Effector memory CD4-positive, alpha-beta T cell (primary cell): ENCODE measurements at regions not wholly inside any gene's neighbourhood (a gene's known extent, or its start where the extent isn't known, plus 50 kb on each side); places are given as distances from the start of the nearest gene placed in this dataset.

Experiments
- DNase-seq, 3 donors: peaks; one replicate each; pipeline ENCODE4 v3.0.0-alpha.2; 2020
- H3K27ac ChIP-seq: 2 replicates; pipeline ENCODE4 v1.7.0; 2013; ENCODE audit warnings: mild to moderate bottlenecking, low read length, moderate library complexity; ENCODE audit not compliant: insufficient read depth, poor library complexity, severe bottlenecking
- H3K27me3 ChIP-seq: replicated peaks from 2 replicates; pipeline ENCODE4 v1.7.0; 2013; ENCODE audit warnings: mild to moderate bottlenecking, low read length; ENCODE audit not compliant: insufficient read depth, control insufficient read depth, poor library complexity, severe bottlenecking
- H3K36me3 ChIP-seq: 2 replicates; pipeline ENCODE4 v1.7.0; 2013; ENCODE audit warnings: mild to moderate bottlenecking, low read length, moderate library complexity; ENCODE audit not compliant: control insufficient read depth, insufficient read depth
- H3K4me1 ChIP-seq: 2 replicates; pipeline ENCODE4 v1.7.0; 2013; ENCODE audit warnings: low read length, mild to moderate bottlenecking; ENCODE audit not compliant: control insufficient read depth, insufficient read depth, poor library complexity, severe bottlenecking
- H3K4me3 ChIP-seq: 2 replicates; pipeline ENCODE4 v1.7.0; 2013; ENCODE audit warnings: low read length, low read depth, mild to moderate bottlenecking; ENCODE audit not compliant: insufficient read depth, poor library complexity, severe bottlenecking
- H3K9me3 ChIP-seq: 2 replicates; pipeline ENCODE4 v1.7.0; 2013; ENCODE audit warnings: mild to moderate bottlenecking, low read length, moderate library complexity; ENCODE audit not compliant: control insufficient read depth

DNA sequence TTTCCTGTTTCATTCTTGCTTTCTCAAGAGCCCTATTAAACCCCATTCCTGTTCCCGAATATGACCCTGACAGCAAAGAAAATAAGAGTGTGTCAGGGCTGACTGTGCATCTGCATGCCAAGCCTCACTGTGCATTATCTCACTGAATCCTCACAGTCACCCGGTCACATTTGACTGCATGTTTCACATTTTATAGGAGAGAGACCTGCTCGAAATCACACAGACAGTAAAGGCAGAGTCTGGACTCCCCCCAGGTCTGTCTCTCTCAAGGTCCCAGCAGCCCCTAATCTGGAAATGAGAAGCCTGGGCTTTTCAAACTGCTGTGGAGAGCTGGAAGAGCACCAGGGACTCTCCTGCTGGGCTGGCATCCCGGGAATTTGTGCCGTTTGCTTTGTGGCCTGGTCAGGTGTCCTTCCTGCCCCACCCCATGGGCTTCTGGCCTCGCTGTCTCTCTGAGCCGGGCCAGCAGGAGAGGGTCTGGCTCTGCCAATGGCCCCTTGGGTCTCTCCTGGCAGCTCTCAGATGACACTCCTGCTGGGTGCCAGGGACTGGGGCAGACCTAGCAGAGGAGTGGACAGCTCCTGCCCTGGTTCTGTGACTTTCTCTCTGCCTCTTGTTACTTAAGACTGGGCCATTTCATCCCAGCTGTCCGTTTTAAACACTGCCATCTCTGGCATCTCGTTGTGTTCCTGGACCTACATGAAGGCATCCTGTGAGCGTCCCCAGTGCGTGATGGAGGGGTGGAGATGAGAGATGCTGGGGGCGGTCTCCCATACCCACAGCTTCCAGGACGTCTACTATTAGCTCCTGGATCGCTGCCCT is 173.6 kb downstream of the ARHGAP12 start:
- Histone ChIP-seq H3K27me3 (no peaks in the 10 kb centered on the region), H3K9me3 (no peaks in the 10 kb centered on the region), H3K4me3 (no peak overlapping the region), H3K27ac (no peak overlapping the region), H3K4me1 (no peaks in the 10 kb centered on the region), H3K36me3 (no peaks in the 10 kb centered on the region)
- no peak for DNase-seq

DNA sequence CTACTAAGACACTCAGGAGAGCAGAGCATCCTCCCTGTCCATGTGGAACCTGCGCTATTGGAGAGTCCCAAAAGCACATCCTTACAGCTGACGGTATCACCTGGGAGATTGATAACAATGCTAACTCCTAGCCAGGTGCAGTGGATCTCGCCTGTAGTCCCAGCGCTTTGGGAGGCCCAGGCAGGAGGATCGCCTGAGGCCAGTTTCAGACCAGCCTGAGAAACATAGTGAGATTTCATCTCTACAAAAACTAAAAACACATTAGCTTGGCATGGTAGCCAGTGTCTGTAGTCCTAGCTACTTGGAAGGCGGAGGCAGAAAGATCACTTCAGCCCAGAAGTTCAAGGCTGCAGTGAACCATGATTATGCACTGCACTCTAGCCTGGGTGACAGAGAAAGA is 174.9 kb downstream of the ARHGAP12 start:
- no peaks in the 10 kb centered on the region for H3K9me3 ChIP-seq
- no peaks in the 10 kb centered on the region for H3K36me3 ChIP-seq
- H3K4me1 ChIP-seq = no peaks in the 10 kb centered on the region
- H3K4me3 ChIP-seq = no peak overlapping the region
- no peak for DNase-seq
- no peaks in the 10 kb centered on the region for H3K27me3 ChIP-seq
- H3K27ac ChIP-seq = no peak overlapping the region

DNA sequence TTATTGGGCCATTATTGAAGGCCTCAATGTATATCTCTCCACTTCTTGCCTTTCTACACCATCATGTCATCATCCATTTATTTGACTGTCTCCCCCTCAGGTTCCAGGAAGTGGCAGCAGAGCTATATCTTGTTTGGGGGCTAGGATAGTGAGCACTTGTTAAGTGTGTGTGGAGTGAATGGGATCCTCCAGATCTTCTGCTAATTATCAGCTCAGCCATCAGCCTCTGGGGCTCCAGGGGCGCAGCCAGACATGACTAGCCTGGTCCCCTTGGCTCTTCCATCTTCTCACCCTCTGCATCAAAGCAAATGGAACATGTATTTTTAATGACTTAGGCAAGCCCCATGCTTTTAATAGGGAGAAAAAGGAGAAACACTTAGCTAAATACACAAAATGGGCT is 176.5 kb downstream of the ARHGAP12 start:
- no peak for DNase-seq
- no peak overlapping the region for H3K4me3 ChIP-seq
- H3K27ac ChIP-seq = no peak overlapping the region
- H3K9me3 ChIP-seq = no peaks in the 10 kb centered on the region
- no peaks in the 10 kb centered on the region for H3K36me3 ChIP-seq
- no peaks in the 10 kb centered on the region for H3K27me3 ChIP-seq
- no peaks in the 10 kb centered on the region for H3K4me1 ChIP-seq

DNA sequence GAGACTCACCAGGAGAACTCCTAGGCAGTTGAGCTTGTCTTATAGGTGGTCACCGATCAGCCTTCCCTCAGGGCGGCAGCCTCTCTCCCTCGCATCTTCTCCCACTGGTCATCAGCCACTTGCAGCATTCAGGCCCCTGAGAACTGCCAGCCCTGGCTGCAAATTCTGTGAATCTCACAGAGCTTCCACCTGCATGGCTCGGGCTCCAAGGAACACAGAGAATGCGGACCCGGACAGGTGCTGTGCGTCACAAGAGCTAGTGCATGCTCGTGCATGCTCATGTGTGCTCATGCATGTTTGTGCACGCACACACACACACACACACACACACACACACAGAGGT is 176.9 kb downstream of the ARHGAP12 start:
- Histone ChIP-seq H3K36me3 (no peaks in the 10 kb centered on the region), H3K4me3 (no peak overlapping the region), H3K27me3 (no peaks in the 10 kb centered on the region), H3K9me3 (no peaks in the 10 kb centered on the region), H3K27ac (no peak overlapping the region), H3K4me1 (no peaks in the 10 kb centered on the region)
- no peak for DNase-seq

DNA sequence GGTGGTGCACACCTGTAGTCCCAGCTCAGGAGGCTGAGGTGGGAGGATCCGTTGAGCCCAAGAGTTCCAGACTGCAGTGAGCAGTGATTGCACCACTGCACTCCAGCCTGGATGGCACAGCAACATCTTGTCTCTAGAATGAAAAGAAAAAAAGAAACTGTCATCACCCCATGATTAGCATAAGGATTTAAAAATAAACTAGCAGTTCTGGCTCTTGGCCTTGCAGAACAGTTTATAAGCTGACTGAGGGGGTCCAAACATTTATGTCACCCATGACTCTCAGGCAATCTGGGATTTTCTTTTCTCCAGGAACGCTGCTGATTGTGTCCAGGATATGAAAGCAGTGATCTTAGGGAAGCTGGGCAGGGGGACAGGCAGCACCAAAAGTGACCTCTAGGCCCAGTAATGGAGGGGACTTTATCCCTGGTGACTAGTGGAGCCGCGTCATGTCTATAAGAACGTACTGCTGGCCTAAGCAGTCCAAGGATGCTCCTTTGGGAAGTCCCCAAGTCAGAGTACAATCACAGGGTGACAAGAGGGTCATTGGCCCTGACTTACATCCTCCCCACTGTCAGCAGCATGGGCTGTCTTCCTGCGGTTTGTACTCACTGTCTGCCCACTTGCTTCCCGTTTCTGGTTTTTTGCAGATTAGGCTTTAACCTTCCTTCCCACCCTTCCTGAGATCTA is 177.4 kb downstream of the ARHGAP12 start:
- Histone ChIP-seq H3K4me1 (no peaks in the 10 kb centered on the region), H3K27me3 (no peaks in the 10 kb centered on the region), H3K27ac (no peak overlapping the region), H3K9me3 (no peaks in the 10 kb centered on the region), H3K36me3 (no peaks in the 10 kb centered on the region), H3K4me3 (no peak overlapping the region)
- DNase-seq = no peak

DNA sequence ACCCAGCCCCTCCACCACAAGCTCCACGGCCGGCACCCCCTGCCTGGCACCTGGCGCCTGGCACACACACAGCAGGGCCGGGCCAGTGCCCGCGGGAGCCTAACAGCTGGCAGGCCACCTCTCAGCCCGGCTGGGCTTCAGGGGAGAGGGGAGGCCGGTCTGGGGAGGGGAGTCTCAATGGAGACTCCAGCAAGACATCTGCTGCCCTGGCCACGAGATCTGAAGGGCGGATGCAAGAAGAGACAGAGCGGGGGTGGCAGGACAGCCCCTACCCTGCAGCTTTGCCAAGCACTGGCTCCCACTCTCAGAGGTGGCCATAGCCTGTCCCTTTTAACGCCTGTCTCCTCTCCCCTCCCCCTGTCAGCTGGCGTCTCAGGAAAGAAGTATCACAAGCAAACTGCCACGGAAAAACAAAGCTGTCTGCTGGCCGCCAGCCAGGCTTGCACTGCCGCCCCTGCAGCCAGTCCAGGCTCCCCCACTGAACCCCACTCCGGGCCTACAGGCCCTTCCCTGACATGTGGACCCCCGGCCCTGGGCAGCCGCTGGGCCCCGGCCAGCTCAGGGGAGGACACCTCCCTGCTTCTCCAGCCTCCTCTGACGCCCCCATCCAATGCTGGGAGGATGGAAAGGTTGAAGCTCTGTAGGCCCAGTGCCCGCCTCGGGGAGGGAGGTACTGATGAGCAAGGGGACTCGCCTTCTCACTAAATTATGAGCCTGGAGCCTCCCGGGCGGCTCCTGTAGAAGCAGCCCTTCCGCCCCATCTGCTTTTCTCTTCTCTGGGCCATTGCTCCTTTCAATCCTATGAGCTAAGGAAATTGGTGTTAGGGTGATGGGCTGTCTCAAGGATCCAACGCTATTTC is 178.4 kb downstream of the ARHGAP12 start:
- H3K27me3 ChIP-seq = no peaks in the 10 kb centered on the region
- H3K9me3 ChIP-seq = no peaks in the 10 kb centered on the region
- no peak for DNase-seq
- no peak overlapping the region for H3K4me3 ChIP-seq
- H3K4me1 ChIP-seq = peaks cover 5% of the 10 kb centered on the region
- no peaks in the 10 kb centered on the region for H3K36me3 ChIP-seq
- no peak overlapping the region for H3K27ac ChIP-seq

DNA sequence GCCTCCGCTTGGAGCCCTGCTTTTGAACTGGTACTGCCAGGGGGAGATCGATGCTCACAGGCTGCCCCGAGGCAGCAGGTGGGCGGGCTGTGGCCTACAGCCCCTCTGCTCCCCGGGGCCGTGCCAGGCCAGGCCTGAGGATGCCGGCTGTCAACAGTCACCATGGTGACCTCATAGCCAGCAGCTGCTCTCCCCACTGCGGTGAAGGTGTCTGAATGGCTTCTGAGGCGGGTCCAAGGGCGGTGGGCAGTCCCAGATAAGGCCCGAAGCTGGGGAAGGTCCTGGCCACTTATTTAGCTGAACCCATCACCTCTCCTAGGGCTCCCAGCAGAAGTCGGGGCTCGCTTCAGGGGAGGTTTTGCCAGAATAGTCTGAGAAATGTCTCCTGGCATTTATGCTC is 179.3 kb downstream of the ARHGAP12 start:
- H3K4me3 ChIP-seq = no peak overlapping the region
- no peak overlapping the region for H3K27ac ChIP-seq

DNA sequence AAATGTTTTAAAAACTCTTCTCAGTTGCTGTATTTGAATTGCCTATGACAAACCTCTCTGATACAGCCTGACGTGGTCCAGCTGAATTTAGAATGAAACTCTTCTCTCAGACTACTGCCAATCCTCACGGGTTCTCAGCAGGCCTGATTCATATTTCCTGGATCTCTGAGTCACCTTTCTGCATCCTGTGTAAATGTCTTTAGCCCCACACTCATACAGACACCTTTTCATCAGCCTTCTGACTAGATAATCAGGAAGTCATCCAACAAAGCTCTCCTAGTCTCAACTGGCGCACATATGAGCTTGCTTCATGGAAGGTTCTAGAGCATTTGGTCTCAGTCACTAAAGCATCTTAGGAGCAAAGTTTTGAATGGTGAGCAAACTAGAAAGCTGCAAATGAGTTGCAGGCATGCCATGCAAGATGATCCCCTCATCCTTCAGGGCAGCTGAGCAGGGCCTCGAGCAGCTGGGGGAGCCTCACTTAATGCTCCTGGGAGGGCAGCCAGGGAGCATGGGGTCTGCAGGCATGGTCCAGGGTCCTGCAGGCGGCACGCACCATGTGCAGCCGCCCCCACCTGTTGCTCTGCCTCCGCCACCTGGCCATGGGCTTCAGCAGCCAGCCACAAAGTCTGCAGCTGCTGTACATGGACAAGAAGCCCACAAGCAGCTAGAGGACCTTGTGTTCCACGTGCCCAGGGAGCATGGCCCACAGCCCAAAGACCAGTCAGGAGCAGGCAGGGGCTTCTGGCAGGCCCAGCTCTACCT is 182.8 kb downstream of the ARHGAP12 start:
- H3K4me3 ChIP-seq = no peak overlapping the region
- no peaks in the 10 kb centered on the region for H3K27me3 ChIP-seq
- no peak for DNase-seq
- H3K4me1 ChIP-seq = peaks cover 5% of the 10 kb centered on the region
- no peaks in the 10 kb centered on the region for H3K36me3 ChIP-seq
- no peak overlapping the region for H3K27ac ChIP-seq
- no peaks in the 10 kb centered on the region for H3K9me3 ChIP-seq

More for the DNA sequence above, 179.3 kb downstream of the ARHGAP12 start:
- Histone ChIP-seq H3K4me1 (peaks cover 5% of the 10 kb centered on the region), H3K27me3 (no peaks in the 10 kb centered on the region), H3K36me3 (no peaks in the 10 kb centered on the region), H3K9me3 (no peaks in the 10 kb centered on the region)
- no peak for DNase-seq

DNA sequence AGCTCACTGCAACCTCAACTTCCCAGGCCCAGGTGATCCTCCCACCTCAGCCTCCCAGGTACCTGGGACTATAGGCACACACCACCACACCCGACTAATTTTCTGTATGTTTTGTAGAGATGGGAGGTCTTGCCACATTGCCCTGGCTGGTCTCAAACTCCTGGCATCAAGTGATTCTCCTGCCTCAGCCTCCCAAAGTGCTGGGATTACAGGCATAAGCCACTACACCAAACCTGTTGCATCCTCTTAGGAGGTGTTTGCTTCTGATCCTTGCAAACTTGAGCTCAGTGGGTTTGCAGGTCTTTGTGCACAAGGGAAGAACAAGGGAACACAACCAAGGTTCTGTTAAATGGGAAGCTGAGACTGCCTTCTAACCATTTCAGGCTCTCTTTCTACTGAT is 184.6 kb downstream of the ARHGAP12 start:
- no peaks in the 10 kb centered on the region for H3K36me3 ChIP-seq
- no peaks in the 10 kb centered on the region for H3K27me3 ChIP-seq
- peaks cover 5% of the 10 kb centered on the region for H3K4me1 ChIP-seq
- H3K9me3 ChIP-seq = no peaks in the 10 kb centered on the region
- H3K4me3 ChIP-seq = no peak overlapping the region
- no peak for DNase-seq
- H3K27ac ChIP-seq = no peak overlapping the region
